ENCODE measurements at regions not wholly inside any gene's neighbourhood (a gene's known extent, or its start where the extent isn't known, plus 50 kb on each side); places are given as distances from the start of the nearest gene placed in this dataset.

- TF ChIP-seq EZH2phosphoT487 (conservative IDR thresholded peaks at IDR 0.05; ENCODE audit: low read length) (no peak), CTCF (IDR thresholded peaks at IDR 0.05; ENCODE audit: insufficient read depth, low read length, poor library complexity, severe bottlenecking) (no peak)
- H3K79me2 ChIP-seq (ENCODE audit: insufficient read depth, low read length) = no peaks in the 10 kb centered on the region
Observed at GRCh38 chr20:51315390-51315789, 227.1 kb downstream of the NFATC2 start.

GRCh38 chr20:51313358-51313827 lies 229.1 kb downstream of the NFATC2 start:
- H3K4me2 ChIP-seq (ENCODE audit: low read depth, low read length, poor library complexity, severe bottlenecking) = no peak overlapping the region

More at GRCh38 chr20:51315390-51315789, 227.1 kb downstream of the NFATC2 start:
- Histone ChIP-seq H3K27me3 (ENCODE audit: low read length) (no peaks in the 10 kb centered on the region), H3K4me2 (ENCODE audit: low read depth, low read length, poor library complexity, severe bottlenecking) (no peak overlapping the region), H2AFZ (ENCODE audit: low read depth, low read length, severe bottlenecking) (no peak overlapping the region), H3K9me2 (replicated peaks; ENCODE audit: insufficient read depth, low read length) (no peaks in the 10 kb centered on the region), H3K4me3 (ENCODE audit: insufficient read depth, low read length, poor library complexity, severe bottlenecking) (no peak overlapping the region), H3K9ac (ENCODE audit: low read length) (no peak overlapping the region), H3K27ac (ENCODE audit: low read depth, low read length) (no peak overlapping the region), H3K36me3 (ENCODE audit: low read length) (no peaks in the 10 kb centered on the region), H3F3A (ENCODE audit: insufficient read depth) (no peaks in the 10 kb centered on the region), H3K9me3 (ENCODE audit: insufficient read depth, low read length) (no peaks in the 10 kb centered on the region), H4K20me1 (ENCODE audit: low read depth, low read length) (no peaks in the 10 kb centered on the region)

GRCh38 chr20:51312480-51312783 lies 230.1 kb downstream of the NFATC2 start:
- Histone ChIP-seq H3K9me2 (replicated peaks; ENCODE audit: insufficient read depth, low read length) (no peaks in the 10 kb centered on the region), H3K4me2 (ENCODE audit: low read depth, low read length, poor library complexity, severe bottlenecking) (no peak overlapping the region), H3K36me3 (ENCODE audit: low read length) (no peaks in the 10 kb centered on the region), H3K4me3 (ENCODE audit: insufficient read depth, low read length, poor library complexity, severe bottlenecking) (no peak overlapping the region), H4K20me1 (ENCODE audit: low read depth, low read length) (no peaks in the 10 kb centered on the region), H3K9me3 (ENCODE audit: insufficient read depth, low read length) (no peaks in the 10 kb centered on the region), H3F3A (ENCODE audit: insufficient read depth) (no peaks in the 10 kb centered on the region), H3K79me2 (ENCODE audit: insufficient read depth, low read length) (no peaks in the 10 kb centered on the region), H3K27ac (ENCODE audit: low read depth, low read length) (no peak overlapping the region), H2AFZ (ENCODE audit: low read depth, low read length, severe bottlenecking) (no peak overlapping the region), H3K27me3 (ENCODE audit: low read length) (no peaks in the 10 kb centered on the region), H3K9ac (ENCODE audit: low read length) (no peak overlapping the region)
- TF ChIP-seq EZH2phosphoT487 (conservative IDR thresholded peaks at IDR 0.05; ENCODE audit: low read length) = no peak
- no peak for TF ChIP-seq CTCF (IDR thresholded peaks at IDR 0.05; ENCODE audit: insufficient read depth, low read length, poor library complexity, severe bottlenecking)

More at GRCh38 chr20:51313358-51313827, 229.1 kb downstream of the NFATC2 start:
- no peaks in the 10 kb centered on the region for H3K9me3 ChIP-seq (ENCODE audit: insufficient read depth, low read length)
- no peak overlapping the region for H3K9ac ChIP-seq (ENCODE audit: low read length)
- no peak overlapping the region for H3K4me3 ChIP-seq (ENCODE audit: insufficient read depth, low read length, poor library complexity, severe bottlenecking)
- H3K79me2 ChIP-seq (ENCODE audit: insufficient read depth, low read length) = no peaks in the 10 kb centered on the region
- no peak overlapping the region for H2AFZ ChIP-seq (ENCODE audit: low read depth, low read length, severe bottlenecking)
- no peaks in the 10 kb centered on the region for H3K9me2 ChIP-seq (replicated peaks; ENCODE audit: insufficient read depth, low read length)
- TF ChIP-seq CTCF (IDR thresholded peaks at IDR 0.05; ENCODE audit: insufficient read depth, low read length, poor library complexity, severe bottlenecking) (no peak), EZH2phosphoT487 (conservative IDR thresholded peaks at IDR 0.05; ENCODE audit: low read length) (no peak)
- H3K27ac ChIP-seq (ENCODE audit: low read depth, low read length) = no peak overlapping the region
- no peaks in the 10 kb centered on the region for H3K36me3 ChIP-seq (ENCODE audit: low read length)
- no peaks in the 10 kb centered on the region for H3K27me3 ChIP-seq (ENCODE audit: low read length)
- H4K20me1 ChIP-seq (ENCODE audit: low read depth, low read length) = no peaks in the 10 kb centered on the region
- H3F3A ChIP-seq (ENCODE audit: insufficient read depth) = no peaks in the 10 kb centered on the region

Measured in SU-DHL-6 (cell line).